Duodenal mucosa (tissue), 2 donors: ENCODE measurements at regions not wholly inside any gene's neighbourhood (a gene's known extent, or its start where the extent isn't known, plus 50 kb on each side); places are given as distances from the start of the nearest gene placed in this dataset.

Experiments used
- H3K27ac ChIP-seq: one replicate; pipeline ENCODE4 v1.7.0; 2013; ENCODE audit warnings: low read depth, low read length
- H3K27me3 ChIP-seq, 2 donors: one replicate each; pipeline ENCODE4 v1.7.0; 2013; ENCODE audit warnings: low read length in 2 of 2, control low read depth in 1 of 2; ENCODE audit not compliant: insufficient read depth in 2 of 2, control insufficient read depth in 1 of 2
- H3K36me3 ChIP-seq, 2 donors: one replicate each; pipeline ENCODE4 v1.7.0; 2013; ENCODE audit warnings: low read length in 2 of 2, control low read depth in 1 of 2; ENCODE audit not compliant: insufficient read depth in 2 of 2, control insufficient read depth in 1 of 2
- H3K4me1 ChIP-seq, 2 donors: one replicate each; pipeline ENCODE4 v1.7.0; 2013; ENCODE audit warnings: low read length in 2 of 2, control low read depth in 1 of 2; ENCODE audit not compliant: insufficient read depth in 2 of 2, control insufficient read depth in 1 of 2
- H3K4me3 ChIP-seq, 2 donors: one replicate each; pipeline ENCODE4 v1.7.0; 2013; ENCODE audit warnings: low read length in 2 of 2, low read depth in 1 of 2
- H3K9ac ChIP-seq, 2 donors: one replicate each; pipeline ENCODE4 v1.7.0; 2013; ENCODE audit warnings: low read length in 2 of 2, low read depth in 1 of 2
- H3K9me3 ChIP-seq, 2 donors: one replicate each; pipeline ENCODE4 v1.7.0; 2013; ENCODE audit warnings: low read length in 2 of 2, control low read depth in 1 of 2; ENCODE audit not compliant: control insufficient read depth in 1 of 2

DNA sequence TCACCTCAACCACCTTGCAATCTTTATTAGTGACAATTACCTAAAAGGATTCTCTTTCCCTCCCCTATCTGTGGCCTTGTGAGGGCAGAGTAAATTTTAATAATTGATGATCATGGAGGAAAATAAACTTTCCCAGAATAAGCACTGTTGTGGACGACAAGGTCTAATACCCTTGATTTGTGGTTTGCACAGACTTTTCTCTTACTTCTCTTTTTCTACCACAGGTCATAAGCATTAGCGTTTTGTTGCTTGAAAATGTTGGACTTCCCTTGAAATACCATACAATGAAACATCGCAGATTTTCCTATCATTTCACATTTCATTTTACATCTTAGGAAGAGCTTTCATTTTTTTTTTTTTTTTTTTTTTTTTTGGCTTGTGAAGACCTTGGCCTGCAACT lies 188.1 kb upstream of the TMEM72 start:
- H3K9ac ChIP-seq: no peak overlapping the region
- H3K4me3 ChIP-seq: no peak overlapping the region
- no peaks in the 10 kb centered on the region for H3K9me3 ChIP-seq
- no peaks in the 10 kb centered on the region for H3K4me1 ChIP-seq
- H3K27me3 ChIP-seq: no peaks in the 10 kb centered on the region
- H3K27ac ChIP-seq: no peak overlapping the region
- no peaks in the 10 kb centered on the region for H3K36me3 ChIP-seq

DNA sequence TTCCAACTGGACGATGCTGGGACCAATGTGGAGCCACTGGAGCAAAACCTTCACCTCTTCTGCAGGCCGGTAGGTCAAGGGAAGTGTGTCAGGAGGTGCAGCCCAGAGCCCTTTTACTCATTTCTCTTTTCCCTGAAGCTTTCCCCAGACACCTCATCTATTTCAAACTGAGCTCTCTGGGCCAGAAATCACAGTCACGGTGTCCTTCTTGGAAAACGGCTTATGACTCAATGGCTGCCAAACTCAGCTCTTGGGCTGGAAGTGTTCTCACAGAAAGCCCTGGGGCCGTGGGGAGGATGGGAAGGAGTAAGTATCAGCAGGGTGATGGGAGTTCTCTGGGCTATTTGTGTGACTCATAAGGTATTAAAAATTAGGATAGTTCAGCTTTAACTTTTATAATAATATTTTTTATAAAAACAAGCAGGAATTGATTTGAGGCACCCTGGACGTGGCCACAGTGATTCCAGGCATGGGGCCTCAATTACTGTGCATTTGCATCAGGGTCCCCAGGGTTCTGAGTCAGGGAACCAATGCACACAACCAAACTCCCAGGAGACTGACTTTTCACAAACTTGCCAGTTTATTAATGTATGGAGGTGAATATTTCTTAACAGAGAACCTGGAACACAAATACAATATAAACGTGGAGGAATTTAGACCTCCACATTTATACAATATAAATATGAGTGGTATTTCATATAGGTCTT lies 187.4 kb upstream of the TMEM72 start:
- Histone ChIP-seq H3K27ac (no peak overlapping the region), H3K4me1 (no peaks in the 10 kb centered on the region), H3K9me3 (no peaks in the 10 kb centered on the region), H3K27me3 (no peaks in the 10 kb centered on the region), H3K36me3 (no peaks in the 10 kb centered on the region), H3K4me3 (no peak overlapping the region), H3K9ac (no peak overlapping the region)

DNA sequence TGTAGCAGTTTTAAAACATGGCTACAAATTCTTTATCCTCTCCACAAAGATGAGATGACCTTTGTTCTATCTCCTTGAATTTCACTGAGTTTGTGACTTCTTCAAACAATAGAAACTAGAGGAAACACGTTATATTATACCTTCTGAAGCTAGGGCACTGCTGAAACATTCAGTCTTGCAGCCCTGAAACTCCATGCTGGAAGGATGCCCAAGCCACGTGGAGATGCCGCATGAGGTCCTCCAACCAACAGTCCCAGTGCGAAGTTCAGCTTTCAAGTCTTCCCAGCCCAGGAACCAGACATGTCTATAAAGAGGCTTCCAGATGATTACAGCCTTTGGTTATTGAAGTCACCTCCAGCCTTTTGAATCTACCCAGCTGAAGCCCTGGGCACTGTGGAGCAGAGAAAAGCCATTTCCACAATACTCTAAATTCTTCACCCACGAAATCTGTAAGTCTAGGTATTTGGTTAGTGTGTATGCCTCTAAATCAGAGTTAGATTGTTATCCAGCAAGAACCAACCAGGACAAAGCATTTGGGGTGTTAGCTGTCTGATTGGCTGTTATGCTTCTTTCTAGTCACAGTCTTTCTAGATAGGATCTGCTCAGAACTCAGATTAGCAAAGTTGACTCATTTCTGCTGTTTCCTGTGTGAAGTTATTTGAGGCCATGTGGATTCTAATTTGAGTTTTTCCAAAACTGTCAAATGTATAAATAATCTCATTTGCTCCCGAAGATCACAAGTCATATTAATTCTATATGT lies 186.5 kb upstream of the TMEM72 start:
- Histone ChIP-seq H3K36me3 (no peaks in the 10 kb centered on the region), H3K4me3 (no peak overlapping the region), H3K27ac (no peak overlapping the region), H3K27me3 (no peaks in the 10 kb centered on the region), H3K4me1 (no peaks in the 10 kb centered on the region), H3K9ac (no peak overlapping the region), H3K9me3 (no peaks in the 10 kb centered on the region)

DNA sequence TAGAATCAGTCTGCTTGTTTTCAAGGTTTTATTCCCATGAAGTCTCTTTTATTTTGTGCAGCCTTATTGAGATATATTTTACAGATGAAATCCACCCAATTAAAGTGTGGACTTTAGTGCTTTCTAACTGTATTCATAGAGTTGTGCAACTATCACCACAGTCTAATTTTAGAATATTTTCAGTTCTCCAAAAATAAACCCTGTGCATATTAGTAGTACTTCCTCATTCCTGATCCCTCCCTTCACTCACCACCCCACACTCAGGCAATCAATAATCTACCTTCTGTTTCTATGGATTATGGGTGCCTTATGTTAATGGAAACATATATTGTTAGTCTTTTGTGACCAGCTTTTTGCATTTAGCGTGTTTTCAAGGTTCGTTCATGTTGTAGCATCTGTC lies 185.7 kb upstream of the TMEM72 start:
- Histone ChIP-seq H3K9me3 (no peaks in the 10 kb centered on the region), H3K27ac (no peak overlapping the region), H3K36me3 (no peaks in the 10 kb centered on the region)

DNA sequence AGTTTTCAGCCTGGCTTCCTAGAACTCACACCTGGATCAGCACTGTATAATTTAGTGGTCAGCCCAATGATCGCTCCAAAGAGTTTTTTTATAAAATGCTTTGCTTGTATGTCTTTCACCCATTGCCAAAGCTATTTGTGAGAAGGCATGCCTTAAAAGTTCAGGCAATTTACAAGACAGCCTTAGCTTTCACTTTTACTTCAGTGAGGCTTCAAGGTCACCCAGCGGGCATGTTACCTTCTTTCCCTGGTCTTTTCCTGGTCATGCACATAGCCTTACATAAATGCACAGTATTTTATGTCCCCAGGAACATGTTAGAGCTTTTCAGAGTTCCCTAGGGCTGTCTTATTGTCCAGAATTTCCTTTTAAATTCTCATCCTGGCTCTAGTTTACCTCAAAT lies 179.9 kb upstream of the TMEM72 start:
- H3K27me3 ChIP-seq: no peaks in the 10 kb centered on the region
- no peaks in the 10 kb centered on the region for H3K4me1 ChIP-seq
- H3K4me3 ChIP-seq: no peak overlapping the region
- H3K9me3 ChIP-seq: no peaks in the 10 kb centered on the region
- no peak overlapping the region for H3K27ac ChIP-seq
- no peak overlapping the region for H3K9ac ChIP-seq
- no peaks in the 10 kb centered on the region for H3K36me3 ChIP-seq

More for the DNA sequence above, 185.7 kb upstream of the TMEM72 start:
- Histone ChIP-seq H3K27me3 (no peaks in the 10 kb centered on the region), H3K4me1 (no peaks in the 10 kb centered on the region), H3K4me3 (no peak overlapping the region), H3K9ac (no peak overlapping the region)

DNA sequence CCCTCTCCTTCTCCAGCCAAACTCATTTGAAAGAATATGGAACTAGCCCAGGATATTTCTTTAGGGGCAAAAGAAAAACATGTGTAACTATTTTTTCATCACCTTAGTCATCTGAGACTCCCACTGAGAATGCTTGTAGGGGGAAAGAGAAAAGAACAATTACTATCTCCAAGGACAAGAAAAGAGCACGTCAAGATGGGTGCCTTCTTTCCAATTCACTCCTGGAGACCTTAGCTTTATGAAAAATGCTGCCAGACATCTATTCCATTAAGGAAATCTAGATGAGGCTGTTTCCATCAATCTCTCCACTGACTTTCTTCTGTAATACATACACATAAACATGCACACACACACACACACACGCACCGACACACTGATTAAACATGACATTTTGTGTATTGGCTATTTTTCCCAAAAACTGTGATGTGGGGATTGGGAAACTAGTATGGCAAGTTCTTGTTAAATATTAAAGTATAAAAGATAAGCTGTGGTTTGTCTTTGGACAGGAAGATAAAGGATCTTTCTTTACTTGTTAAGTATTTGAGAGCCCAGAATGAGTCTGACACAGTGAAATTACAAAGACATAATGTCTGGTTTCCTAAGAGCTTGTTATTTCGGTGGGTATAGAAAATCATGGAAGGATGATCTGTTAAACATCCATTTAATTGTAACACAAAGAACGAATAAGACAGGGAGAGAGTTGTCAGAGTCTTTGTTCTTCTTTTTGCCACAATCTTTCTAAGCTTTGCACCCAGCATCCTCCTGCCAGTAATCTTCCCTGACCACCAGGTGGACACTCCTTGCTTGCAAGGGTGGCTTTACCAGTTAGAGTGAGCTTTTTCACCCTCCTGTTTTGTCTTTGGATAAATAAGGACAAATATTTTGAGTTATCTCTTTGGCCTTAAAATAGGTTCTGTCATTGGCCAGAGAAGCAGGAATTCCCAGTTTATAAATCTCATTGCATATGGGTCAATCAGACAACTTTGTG lies 177.3 kb upstream of the TMEM72 start:
- no peaks in the 10 kb centered on the region for H3K4me1 ChIP-seq
- no peak overlapping the region for H3K9ac ChIP-seq
- no peaks in the 10 kb centered on the region for H3K27me3 ChIP-seq
- H3K9me3 ChIP-seq: no peaks in the 10 kb centered on the region
- no peak overlapping the region for H3K4me3 ChIP-seq
- no peaks in the 10 kb centered on the region for H3K36me3 ChIP-seq
- no peak overlapping the region for H3K27ac ChIP-seq

DNA sequence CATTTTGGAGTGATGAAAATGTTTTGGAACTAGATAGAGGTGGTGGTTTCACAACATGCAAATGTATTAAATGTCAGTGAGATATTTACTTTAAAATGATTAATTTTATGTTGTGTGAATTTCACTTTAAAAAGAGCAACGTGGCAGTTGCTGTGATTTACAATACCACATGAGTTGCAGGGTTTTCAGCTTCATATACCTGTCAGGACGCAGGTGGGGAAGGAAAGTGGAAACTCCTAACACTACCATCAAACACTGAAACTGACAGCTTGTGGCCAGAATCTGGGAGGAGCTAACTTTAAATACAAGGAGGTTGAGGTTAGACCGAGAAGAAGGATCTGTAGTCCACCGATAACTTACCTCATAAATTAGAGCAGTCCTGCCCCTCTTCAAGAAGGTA lies 168.9 kb upstream of the TMEM72 start:
- H3K4me3 ChIP-seq: no peak overlapping the region
- H3K4me1 ChIP-seq: no peaks in the 10 kb centered on the region
- no peaks in the 10 kb centered on the region for H3K27me3 ChIP-seq
- H3K27ac ChIP-seq: no peak overlapping the region
- H3K9ac ChIP-seq: no peak overlapping the region
- no peaks in the 10 kb centered on the region for H3K36me3 ChIP-seq
- no peaks in the 10 kb centered on the region for H3K9me3 ChIP-seq

DNA sequence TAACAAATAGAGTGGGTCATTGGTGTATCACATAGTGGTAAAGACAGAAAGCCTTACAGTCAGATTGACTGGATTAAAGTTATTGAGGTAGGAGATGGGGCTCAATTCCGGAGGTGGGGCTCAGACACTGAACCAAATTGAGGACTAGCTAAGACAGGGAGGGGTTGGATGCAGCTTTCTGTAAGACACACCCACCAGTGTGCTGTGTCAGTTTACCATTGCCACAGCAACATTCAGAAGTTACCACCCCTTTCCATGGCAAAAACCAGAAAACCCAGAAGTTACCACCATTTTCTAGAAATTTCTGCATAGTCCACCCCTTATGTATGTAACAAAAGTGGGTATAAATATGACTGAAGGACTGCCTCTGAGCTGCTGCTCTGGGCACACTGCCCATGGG lies 167.6 kb upstream of the TMEM72 start:
- no peak overlapping the region for H3K27ac ChIP-seq
- H3K4me3 ChIP-seq: no peak overlapping the region
- H3K36me3 ChIP-seq: no peaks in the 10 kb centered on the region
- H3K9ac ChIP-seq: no peak overlapping the region
- no peaks in the 10 kb centered on the region for H3K27me3 ChIP-seq
- H3K4me1 ChIP-seq: peaks cover 0 to 5% of the 10 kb centered on the region in 2 donors
- H3K9me3 ChIP-seq: no peaks in the 10 kb centered on the region

DNA sequence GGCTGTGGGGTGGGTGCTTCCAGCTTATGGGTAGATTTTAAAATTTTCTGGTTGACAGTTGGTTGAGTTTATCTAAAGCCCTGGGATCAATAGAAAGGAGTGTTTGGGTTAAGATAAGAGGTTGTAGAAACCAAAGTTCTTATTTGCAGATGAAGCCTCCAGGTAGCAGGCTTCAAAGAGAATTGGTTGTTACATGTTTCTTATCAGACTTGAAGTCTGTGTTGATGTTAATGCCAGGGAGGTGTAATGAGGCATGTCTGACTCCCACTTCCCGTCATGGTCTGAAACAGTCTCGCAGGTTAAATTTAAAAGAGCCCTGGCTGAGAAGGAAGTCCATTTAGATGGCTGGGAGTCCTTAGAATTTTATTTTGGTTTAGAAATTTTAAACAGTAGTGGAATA lies 165.2 kb upstream of the TMEM72 start:
- no peak overlapping the region for H3K4me3 ChIP-seq
- H3K9me3 ChIP-seq: no peaks in the 10 kb centered on the region
- no peaks in the 10 kb centered on the region for H3K27me3 ChIP-seq
- H3K4me1 ChIP-seq: peaks cover 0 to 5% of the 10 kb centered on the region in 2 donors
- H3K27ac ChIP-seq: no peak overlapping the region
- H3K36me3 ChIP-seq: no peaks in the 10 kb centered on the region
- H3K9ac ChIP-seq: no peak overlapping the region
